Kidney (tissue), 13 donors: ENCODE measurements at regions not wholly inside any gene's neighbourhood (a gene's known extent, or its start where the extent isn't known, plus 50 kb on each side); places are given as distances from the start of the nearest gene placed in this dataset.

Experiments
- DNase-seq, 5 donors: peaks; one replicate each; pipeline ENCODE4 v3.0.0-alpha.2; 2013 to 2020
- FAIRE-seq: peaks from 2 replicates; lab custom pipeline; 2012; peaks lifted over from hg19 to GRCh38; lab: Jason Lieb, UNC
- H3K27ac ChIP-seq, 2 donors: one replicate each; pipeline ENCODE4 v1.7.0; 2013; ENCODE audit warnings: low read depth in 2 of 2, low read length in 2 of 2, inconsistent platforms in 1 of 2
- H3K27me3 ChIP-seq: one replicate; pipeline ENCODE4 v1.7.1; 2013; ENCODE audit warnings: low read length, inconsistent platforms; ENCODE audit not compliant: control insufficient read depth, insufficient read depth
- H3K36me3 ChIP-seq, 3 donors: one replicate each; pipeline versions ENCODE4 v1.7.0 to v1.7.1; 2013; ENCODE audit warnings: low read length in 3 of 3, control low read depth in 1 of 3, inconsistent platforms in 1 of 3; ENCODE audit not compliant: insufficient read depth in 3 of 3, control insufficient read depth in 2 of 3
- H3K4me1 ChIP-seq, 3 donors: one replicate each; pipeline versions ENCODE4 v1.7.0 to v1.7.1; 2013; ENCODE audit warnings: low read length in 3 of 3, inconsistent platforms in 1 of 3, low read depth in 1 of 3; ENCODE audit not compliant: control insufficient read depth in 2 of 3, insufficient read depth in 2 of 3
- H3K4me3 ChIP-seq, 3 donors: one replicate each; pipeline versions ENCODE4 v1.7.0 to v1.8.1; 2013; ENCODE audit warnings: low read length in 3 of 3, control low read depth in 1 of 3, inconsistent platforms in 1 of 3
- H3K9ac ChIP-seq, 3 donors: one replicate each; pipeline versions ENCODE4 v1.7.0 to v1.7.1; 2013; ENCODE audit warnings: low read length in 3 of 3, control low read depth in 1 of 3, inconsistent platforms in 1 of 3
- H3K9me3 ChIP-seq, 3 donors: one replicate each; pipeline versions ENCODE4 v1.7.0 to v1.7.1; 2013; ENCODE audit warnings: low read length in 3 of 3, control low read depth in 1 of 3, inconsistent platforms in 1 of 3; ENCODE audit not compliant: control insufficient read depth in 2 of 3, insufficient read depth in 1 of 3
- intact Hi-C: fragments of 100-400 bp; cut with DNase I; formaldehyde crosslinking; loops from one replicate; pipeline ENCODE4 v1.11.1; 2022
- TF ChIP-seq, protein P1 (sequence below): IDR thresholded peaks from 3 replicates; pipeline ENCODE4 v1.5.1; 2012; ENCODE audit warnings: mild to moderate bottlenecking, moderate library complexity, borderline replicate concordance; ENCODE audit not compliant: insufficient read depth; ENCODE audit errors: extremely low read depth
- donor health status: control.
- donor health status: control.
- donor health status: control.
- donor health status: control.
- donor health status: control.
- donor health status: DM: yes; HTN: yes; CAD: no.
- donor health status: Normal renal cell carcinoma (clear cell type).

- TF ChIP-seq, protein P1, sequence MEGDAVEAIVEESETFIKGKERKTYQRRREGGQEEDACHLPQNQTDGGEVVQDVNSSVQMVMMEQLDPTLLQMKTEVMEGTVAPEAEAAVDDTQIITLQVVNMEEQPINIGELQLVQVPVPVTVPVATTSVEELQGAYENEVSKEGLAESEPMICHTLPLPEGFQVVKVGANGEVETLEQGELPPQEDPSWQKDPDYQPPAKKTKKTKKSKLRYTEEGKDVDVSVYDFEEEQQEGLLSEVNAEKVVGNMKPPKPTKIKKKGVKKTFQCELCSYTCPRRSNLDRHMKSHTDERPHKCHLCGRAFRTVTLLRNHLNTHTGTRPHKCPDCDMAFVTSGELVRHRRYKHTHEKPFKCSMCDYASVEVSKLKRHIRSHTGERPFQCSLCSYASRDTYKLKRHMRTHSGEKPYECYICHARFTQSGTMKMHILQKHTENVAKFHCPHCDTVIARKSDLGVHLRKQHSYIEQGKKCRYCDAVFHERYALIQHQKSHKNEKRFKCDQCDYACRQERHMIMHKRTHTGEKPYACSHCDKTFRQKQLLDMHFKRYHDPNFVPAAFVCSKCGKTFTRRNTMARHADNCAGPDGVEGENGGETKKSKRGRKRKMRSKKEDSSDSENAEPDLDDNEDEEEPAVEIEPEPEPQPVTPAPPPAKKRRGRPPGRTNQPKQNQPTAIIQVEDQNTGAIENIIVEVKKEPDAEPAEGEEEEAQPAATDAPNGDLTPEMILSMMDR: no peak
- peaks cover 0 to 7% (median 0%) of the 10 kb centered on the region in 3 donors for H3K9me3 ChIP-seq
- FAIRE-seq: peak; percentile 47
- no peak overlapping the region for H3K27ac ChIP-seq
- DNase-seq: no peak
- H3K4me3 ChIP-seq: no peak overlapping the region
- no peaks in the 10 kb centered on the region for H3K27me3 ChIP-seq
- H3K36me3 ChIP-seq: no peaks in the 10 kb centered on the region
- no peak overlapping the region for H3K9ac ChIP-seq
- H3K4me1 ChIP-seq: no peaks in the 10 kb centered on the region
- intact Hi-C loops: no loop called here
Observed at GRCh38 chr13:84648069-84648640, 765.9 kb upstream of the SLITRK1 start.

DNA sequence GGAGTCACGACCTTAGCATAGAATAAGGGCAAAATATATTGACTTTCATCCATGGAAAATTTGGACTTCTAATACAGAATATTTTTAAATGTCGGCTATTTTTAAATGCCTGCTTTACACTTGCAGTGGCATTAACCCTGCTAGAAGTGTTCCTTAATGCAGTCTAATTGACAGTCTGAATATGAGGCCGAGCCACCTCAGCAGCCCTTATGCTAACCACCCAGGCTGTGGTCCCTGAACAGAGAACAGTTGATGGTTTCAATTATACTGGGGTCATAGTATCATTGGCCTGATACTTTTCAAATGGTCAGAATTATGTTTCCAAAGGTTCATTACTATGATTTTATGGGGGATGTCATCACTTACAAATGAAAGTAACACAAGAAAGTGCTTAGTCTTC, 764.7 kb upstream of the SLITRK1 start:
- H3K9ac ChIP-seq: no peak overlapping the region
- intact Hi-C loops: no loop called here
- H3K27ac ChIP-seq: no peak overlapping the region
- no peaks in the 10 kb centered on the region for H3K27me3 ChIP-seq
- no peak overlapping the region for H3K4me3 ChIP-seq
- FAIRE-seq: no peak
- H3K9me3 ChIP-seq: peaks cover 0 to 7% (median 0%) of the 10 kb centered on the region in 3 donors
- TF ChIP-seq, protein P1: no peak
- DNase-seq: no peak
- H3K4me1 ChIP-seq: no peaks in the 10 kb centered on the region
- no peaks in the 10 kb centered on the region for H3K36me3 ChIP-seq

DNA sequence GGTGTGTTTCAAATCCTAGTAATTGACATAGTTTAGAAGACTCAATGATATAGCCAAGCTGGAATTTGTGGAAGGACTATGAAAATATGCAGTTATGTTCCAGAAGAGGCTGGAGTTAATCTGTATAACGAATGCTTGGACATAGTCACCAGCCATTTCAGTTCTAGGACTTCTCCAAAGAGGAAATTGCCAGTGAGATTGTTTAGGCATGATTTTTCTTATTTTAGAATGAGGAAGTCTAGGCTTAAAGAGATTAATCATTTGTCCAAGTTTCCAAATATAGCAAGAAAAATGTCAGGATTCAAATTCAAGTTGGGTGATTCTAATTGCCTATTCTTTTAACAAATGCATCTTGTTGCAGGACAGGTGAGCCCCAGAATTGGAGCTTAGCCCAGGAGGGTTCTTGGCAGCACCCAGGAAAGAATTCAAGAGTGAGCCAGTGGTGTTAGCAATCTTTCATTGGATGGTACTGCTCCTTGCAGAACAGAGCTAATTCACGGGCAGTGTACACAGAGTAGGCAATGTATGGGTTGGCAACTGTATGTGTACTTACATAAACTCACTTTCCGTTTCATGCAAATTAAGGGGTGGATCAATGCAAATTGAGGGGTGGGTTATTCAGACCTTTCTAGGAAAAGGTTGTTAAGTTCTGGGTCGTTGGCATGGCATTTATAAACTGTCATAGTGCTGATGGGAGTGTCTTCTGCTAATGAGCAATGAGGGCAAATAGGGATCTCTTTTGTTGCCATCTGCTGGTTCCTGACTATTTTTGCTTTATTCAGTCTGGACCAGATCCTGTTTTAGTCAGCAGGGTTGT, 763.1 kb upstream of the SLITRK1 start:
- H3K9me3 ChIP-seq: no peaks in the 10 kb centered on the region
- intact Hi-C loops: no loop called here
- H3K4me1 ChIP-seq: no peaks in the 10 kb centered on the region
- H3K27ac ChIP-seq: no peak overlapping the region
- TF ChIP-seq, protein P1: no peak
- H3K27me3 ChIP-seq: no peaks in the 10 kb centered on the region
- H3K4me3 ChIP-seq: no peak overlapping the region
- DNase-seq: no peak
- no peak overlapping the region for H3K9ac ChIP-seq
- no peaks in the 10 kb centered on the region for H3K36me3 ChIP-seq
- no peak for FAIRE-seq
